Upper lobe of right lung (tissue), 1 donor: ENCODE measurements at regions not wholly inside any gene's neighbourhood (a gene's known extent, or its start where the extent isn't known, plus 50 kb on each side); places are given as distances from the start of the nearest gene placed in this dataset.

ENCODE experiments used
- ATAC-seq: fragments of 200-7000 bp; cut with Tn5 transposase; one replicate; pipeline ENCODE4 v1.9.1; 2020; ENCODE audit warnings: mild to moderate bottlenecking, moderate library complexity
- DNase-seq: peaks from one replicate; pipeline ENCODE4 v3.0.0-alpha.2; 2020
- H3K27ac ChIP-seq: fragments of 200-600 bp; one replicate; pipeline ENCODE4 v1.8.0; 2022
- H3K27me3 ChIP-seq: fragments of 200-600 bp; one replicate; pipeline ENCODE4 v1.8.0; 2022; ENCODE audit warnings: mild to moderate bottlenecking
- H3K36me3 ChIP-seq: fragments of 200-600 bp; one replicate; pipeline ENCODE4 v1.8.0; 2022
- H3K4me1 ChIP-seq: fragments of 200-600 bp; one replicate; pipeline ENCODE4 v1.8.0; 2022
- H3K4me3 ChIP-seq: fragments of 200-600 bp; one replicate; pipeline ENCODE4 v1.8.0; 2022; ENCODE audit warnings: mild to moderate bottlenecking
- H3K9me3 ChIP-seq: fragments of 200-600 bp; one replicate; pipeline ENCODE4 v1.8.0; 2022
- intact Hi-C: fragments of 100-400 bp; cut with DNase I; formaldehyde crosslinking; loops from one replicate; pipeline ENCODE4 v1.11.0; 2022
- TF ChIP-seq, protein P1 (sequence below): fragments of 200-600 bp; IDR thresholded peaks from one replicate; pipeline ENCODE4 v1.8.0; 2022; ENCODE audit warnings: antibody characterized with exemption
- donor health status: DM: no; HTN: yes; CAD: no; lungs with severe emphysema.

DNA sequence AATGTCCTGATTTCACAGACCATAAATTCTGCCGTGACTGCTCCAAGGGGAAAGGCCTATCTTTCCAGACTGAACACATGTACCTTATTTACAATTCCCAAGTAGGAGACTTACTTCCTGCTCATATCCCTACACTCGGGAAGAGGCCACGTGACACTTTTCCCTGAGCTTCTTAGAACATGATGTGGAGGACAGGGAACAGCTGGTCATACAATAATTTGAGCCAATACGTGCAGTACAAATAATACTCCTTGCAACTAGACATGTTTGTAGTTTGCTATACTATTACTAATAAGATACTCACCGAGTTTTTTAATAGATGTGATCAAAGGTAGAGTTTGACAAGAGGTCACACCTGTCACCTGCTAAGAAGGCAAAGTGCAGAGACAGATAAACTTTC lies 256.4 kb downstream of the SP3 start:
- H3K27ac ChIP-seq = no peak overlapping the region
- H3K4me3 ChIP-seq = no peak overlapping the region
- no peaks in the 10 kb centered on the region for H3K36me3 ChIP-seq
- H3K9me3 ChIP-seq = no peaks in the 10 kb centered on the region
- intact Hi-C loops = no loop called here
- no peaks in the 10 kb centered on the region for H3K4me1 ChIP-seq
- no peak for DNase-seq
- ATAC-seq = no peak
- TF ChIP-seq, protein P1, sequence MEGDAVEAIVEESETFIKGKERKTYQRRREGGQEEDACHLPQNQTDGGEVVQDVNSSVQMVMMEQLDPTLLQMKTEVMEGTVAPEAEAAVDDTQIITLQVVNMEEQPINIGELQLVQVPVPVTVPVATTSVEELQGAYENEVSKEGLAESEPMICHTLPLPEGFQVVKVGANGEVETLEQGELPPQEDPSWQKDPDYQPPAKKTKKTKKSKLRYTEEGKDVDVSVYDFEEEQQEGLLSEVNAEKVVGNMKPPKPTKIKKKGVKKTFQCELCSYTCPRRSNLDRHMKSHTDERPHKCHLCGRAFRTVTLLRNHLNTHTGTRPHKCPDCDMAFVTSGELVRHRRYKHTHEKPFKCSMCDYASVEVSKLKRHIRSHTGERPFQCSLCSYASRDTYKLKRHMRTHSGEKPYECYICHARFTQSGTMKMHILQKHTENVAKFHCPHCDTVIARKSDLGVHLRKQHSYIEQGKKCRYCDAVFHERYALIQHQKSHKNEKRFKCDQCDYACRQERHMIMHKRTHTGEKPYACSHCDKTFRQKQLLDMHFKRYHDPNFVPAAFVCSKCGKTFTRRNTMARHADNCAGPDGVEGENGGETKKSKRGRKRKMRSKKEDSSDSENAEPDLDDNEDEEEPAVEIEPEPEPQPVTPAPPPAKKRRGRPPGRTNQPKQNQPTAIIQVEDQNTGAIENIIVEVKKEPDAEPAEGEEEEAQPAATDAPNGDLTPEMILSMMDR = no peak
- no peaks in the 10 kb centered on the region for H3K27me3 ChIP-seq

DNA sequence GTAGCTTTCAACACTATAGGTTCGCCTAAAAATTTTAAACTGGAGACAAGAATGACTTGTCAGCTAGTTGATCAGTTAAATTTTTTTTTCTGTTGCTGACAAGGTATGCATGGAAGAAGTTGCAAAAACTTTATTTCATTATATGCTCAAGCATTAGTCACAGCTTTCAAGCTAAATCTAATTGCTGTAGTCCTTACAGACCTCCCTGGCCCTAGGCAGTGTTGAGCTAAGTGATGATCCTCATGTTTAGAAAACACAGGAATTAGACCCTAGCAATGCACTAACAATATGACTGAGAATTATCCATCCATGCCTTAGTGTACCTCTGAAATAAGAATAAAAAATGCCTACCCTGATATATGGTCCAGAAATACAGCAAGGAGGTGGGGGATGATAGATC lies 253.4 kb downstream of the SP3 start:
- H3K4me3 ChIP-seq = no peak overlapping the region
- no peak overlapping the region for H3K27ac ChIP-seq
- DNase-seq = no peak
- no peaks in the 10 kb centered on the region for H3K4me1 ChIP-seq
- no peaks in the 10 kb centered on the region for H3K36me3 ChIP-seq
- TF ChIP-seq, protein P1 = no peak
- H3K9me3 ChIP-seq = no peaks in the 10 kb centered on the region
- intact Hi-C loops = no loop called here
- no peaks in the 10 kb centered on the region for H3K27me3 ChIP-seq
- ATAC-seq = no peak

DNA sequence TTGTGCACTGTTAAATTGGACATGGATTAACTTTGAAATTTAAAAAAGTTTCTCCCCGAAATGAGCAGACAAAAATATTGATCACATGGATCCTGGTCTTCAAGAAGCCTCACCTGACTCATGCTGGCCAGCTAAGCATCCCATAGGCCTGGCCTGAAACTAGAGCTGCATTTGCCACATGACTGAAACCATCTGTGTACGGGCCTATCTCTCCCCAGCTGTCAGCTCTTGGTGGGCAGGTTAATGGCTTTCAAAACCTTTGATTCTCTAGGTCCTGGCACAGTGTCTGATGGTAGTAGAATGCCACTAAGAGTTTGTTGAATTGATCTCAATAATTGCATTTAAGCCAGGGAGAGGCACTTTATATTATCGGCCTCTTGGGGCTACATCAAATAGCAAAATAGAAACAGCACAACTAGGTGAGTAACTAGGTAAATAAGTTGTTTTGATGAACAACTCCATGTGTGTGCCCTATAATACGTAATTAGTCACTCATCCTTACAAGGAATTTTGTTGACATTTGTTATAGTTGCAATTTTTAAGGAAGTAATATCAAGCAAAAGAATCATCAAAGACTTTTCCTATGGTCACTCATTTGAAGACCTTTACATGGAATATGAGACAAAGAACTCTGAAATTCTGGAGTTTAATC lies 251.1 kb downstream of the SP3 start:
- H3K9me3 ChIP-seq = no peaks in the 10 kb centered on the region
- H3K4me3 ChIP-seq = no peak overlapping the region
- ATAC-seq = no peak
- no peaks in the 10 kb centered on the region for H3K4me1 ChIP-seq
- intact Hi-C loops = no loop called here
- no peaks in the 10 kb centered on the region for H3K27me3 ChIP-seq
- no peaks in the 10 kb centered on the region for H3K36me3 ChIP-seq
- TF ChIP-seq, protein P1 = no peak
- no peak for DNase-seq
- H3K27ac ChIP-seq = no peak overlapping the region

DNA sequence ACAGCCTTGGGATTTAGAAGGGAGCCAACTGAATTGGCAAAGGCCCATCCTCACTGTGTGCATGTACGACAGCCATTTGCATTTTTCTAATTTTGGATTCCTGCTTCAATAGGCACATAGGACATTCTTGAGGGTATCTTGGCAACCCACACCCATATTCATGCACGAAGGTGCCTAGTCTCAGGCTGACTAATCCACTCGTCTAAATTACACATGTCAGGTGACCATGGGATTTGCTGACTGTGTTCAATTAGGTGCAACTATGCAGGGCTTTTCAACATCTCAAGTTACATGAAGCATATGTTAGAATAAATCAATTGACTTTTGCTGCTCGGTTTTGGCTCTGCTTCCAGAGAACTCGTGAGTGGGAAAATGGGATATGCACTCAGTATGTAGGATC lies 249.7 kb downstream of the SP3 start:
- DNase-seq = no peak
- H3K9me3 ChIP-seq = no peaks in the 10 kb centered on the region
- TF ChIP-seq, protein P1 = no peak
- no peak overlapping the region for H3K4me3 ChIP-seq
- H3K36me3 ChIP-seq = no peaks in the 10 kb centered on the region
- H3K4me1 ChIP-seq = no peaks in the 10 kb centered on the region
- no peaks in the 10 kb centered on the region for H3K27me3 ChIP-seq
- H3K27ac ChIP-seq = no peak overlapping the region
- ATAC-seq = no peak
- intact Hi-C loops = no loop called here

DNA sequence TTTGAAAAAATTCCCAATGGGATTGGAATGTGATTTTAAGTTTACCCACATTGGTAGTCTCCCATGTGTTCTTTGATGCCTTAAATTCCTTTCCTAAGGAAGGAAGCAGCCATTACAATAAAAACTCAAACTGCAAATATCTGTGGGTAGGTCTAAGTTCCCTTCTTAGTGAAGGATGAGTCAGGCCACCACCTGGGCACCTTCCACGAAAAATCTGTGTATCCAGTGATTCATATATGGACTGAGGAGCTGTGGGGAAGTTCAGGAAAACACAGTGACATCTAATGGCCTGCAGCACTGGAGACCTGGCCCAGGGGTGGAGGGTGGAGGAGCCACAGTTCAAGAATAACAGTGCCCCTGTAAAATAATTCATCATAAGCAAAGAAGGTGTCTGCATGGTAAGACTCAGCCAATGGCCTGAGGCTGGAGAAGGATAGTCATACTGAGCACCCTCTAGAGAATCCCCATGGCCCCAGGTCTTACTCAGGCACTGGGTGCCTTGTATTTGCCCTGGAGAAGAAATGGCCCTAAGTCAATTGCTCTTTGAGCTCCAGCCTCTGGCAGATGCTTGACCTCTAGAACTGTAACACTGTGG lies 248.6 kb downstream of the SP3 start:
- intact Hi-C loops = no loop called here
- no peaks in the 10 kb centered on the region for H3K9me3 ChIP-seq
- H3K4me1 ChIP-seq = no peaks in the 10 kb centered on the region
- DNase-seq (no peak), ATAC-seq (no peak)
- H3K27me3 ChIP-seq = no peaks in the 10 kb centered on the region
- H3K36me3 ChIP-seq = no peaks in the 10 kb centered on the region
- H3K27ac ChIP-seq = no peak overlapping the region
- TF ChIP-seq, protein P1 = no peak
- no peak overlapping the region for H3K4me3 ChIP-seq
